Stimulated activated CD4-positive, alpha-beta T cell treated with anti-CD3 and anti-CD28 coated beads, Interleukin-2, amount 100 ng/mL, for 48 hours (primary cell): ENCODE measurements at regions not wholly inside any gene's neighbourhood (a gene's known extent, or its start where the extent isn't known, plus 50 kb on each side); places are given as distances from the start of the nearest gene placed in this dataset.

Experiments
- DNase-seq, 2 donors: peaks; one replicate each; pipeline ENCODE4 v3.0.0-alpha.2; 2020

DNA sequence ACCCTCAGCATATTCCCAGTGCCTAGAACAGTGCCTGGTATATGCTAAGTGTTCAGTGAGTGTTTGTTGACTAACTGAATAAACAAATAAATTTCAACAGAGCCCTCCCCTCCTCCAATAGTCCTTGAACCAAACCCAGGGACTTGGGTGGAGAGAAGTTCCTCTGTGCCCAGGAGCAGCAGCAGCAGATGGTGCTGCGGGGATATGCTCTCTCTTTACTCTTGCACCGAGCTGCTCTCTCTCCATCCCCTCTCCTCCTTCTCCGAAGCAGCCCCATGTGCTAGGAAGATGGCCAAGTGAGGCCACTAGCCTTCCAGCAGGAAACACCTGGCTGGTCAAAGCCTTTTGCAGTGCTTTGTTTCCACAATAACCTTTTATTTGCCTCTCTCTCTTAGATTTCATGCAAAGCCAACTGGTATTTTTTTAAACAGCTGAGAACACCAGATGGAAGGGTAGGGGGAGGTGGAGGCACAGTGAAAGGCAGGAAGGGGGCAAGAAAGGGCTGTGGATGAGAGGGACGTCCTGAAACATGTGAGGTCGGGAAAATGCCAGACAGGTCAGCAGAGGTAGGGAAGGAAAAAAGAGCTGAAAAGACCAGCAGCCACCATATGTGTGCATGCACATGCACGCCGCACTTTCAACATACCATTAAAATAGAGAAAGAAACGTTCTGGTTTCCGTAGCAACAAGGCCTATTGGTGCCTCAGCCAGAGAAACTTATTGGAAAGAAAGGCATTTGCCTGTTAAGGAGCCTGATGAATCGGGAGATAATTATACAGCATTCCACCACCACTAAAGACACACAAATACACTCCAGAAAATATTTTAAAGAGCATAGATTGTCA lies 78.9 kb downstream of the EMP1 start:
- DNase-seq = no peak

DNA sequence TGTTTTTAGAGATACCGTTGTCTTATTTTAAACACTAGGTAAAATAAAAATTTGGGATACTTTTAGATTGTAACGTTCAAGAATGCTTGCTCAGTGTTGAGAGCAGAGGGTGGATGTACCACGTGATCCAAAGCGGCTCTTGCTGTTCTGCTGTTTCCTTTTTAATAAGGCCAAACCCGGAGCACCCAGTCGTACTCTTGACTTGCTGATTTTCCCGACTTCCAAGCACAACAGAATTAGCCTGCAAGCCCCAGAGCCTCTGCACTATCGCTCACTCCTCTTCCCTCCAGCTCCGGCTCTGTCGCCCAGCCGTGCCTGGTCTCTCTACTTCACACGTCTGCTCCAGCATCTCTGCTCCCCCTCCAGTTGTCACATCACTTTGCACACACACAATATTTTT lies 77.3 kb downstream of the EMP1 start:
- no peak for DNase-seq

DNA sequence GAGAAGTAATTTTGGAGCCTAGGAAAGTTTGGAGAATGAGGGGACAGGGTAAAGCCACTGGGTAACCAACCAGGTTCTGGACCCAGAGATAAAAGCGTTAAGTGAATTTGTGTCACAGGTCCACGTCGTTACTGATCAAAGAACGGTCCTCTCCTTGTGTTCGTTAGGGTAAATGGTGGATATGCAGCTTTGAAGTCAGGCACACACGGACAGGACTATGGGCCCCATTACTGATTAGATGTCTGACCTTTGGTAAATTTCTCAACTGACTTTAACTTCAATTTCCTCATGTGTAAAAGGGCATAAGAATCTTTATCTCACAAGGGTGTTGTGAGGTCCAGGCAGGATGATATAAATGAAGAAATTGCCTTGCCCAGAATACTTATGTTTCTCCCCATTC lies 76.6 kb downstream of the EMP1 start:
- DNase-seq = no peak

DNA sequence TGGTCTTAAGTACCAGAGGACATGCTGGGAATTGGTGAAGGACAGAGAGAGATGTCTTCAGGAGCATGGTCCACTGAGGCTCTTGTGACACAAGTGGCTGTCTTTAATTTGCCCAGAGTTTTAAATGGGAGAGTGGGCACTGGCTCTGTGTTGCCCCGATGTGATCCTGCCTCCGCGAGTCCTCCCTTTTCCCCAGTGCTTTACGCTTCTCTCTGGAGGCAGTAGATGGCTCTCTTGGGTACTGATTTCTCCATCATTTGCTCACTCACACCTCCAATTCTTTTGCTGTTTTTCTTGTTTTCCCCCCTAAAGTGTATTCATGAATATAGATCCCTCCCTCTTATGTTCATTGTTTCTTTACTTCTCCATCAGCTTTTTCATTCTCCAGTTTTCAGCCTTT lies 74.3 kb downstream of the EMP1 start:
- no peak for DNase-seq
